ENCODE measurements at regions not wholly inside any gene's neighbourhood (a gene's known extent, or its start where the extent isn't known, plus 50 kb on each side); places are given as distances from the start of the nearest gene placed in this dataset.

DNA sequence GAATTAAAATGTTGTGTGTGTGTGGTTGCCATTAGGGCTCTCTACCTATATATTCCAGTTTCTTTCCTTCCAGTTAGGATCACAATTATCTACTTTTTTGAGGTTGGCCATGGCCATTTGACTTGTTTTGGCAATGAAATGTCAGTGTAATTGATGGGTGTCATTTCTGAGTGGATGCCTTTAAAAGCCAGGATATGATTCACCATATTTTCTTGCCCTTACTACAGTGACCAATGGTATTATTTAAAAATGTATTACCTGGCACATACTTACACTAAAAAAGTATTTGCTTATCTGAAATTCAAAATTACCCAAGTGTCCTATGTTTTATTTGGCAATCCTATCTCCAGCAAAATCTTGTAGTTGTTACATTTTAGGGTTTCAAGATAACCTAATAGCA lies 258.7 kb upstream of the ACTBL2 start:
- TF ChIP-seq POLR2A (IDR thresholded peaks at IDR 0.05) (no peak), POLR2AphosphoS5 (IDR thresholded peaks at IDR 0.05) (no peak)
- TF ChIP-seq, protein P1, sequence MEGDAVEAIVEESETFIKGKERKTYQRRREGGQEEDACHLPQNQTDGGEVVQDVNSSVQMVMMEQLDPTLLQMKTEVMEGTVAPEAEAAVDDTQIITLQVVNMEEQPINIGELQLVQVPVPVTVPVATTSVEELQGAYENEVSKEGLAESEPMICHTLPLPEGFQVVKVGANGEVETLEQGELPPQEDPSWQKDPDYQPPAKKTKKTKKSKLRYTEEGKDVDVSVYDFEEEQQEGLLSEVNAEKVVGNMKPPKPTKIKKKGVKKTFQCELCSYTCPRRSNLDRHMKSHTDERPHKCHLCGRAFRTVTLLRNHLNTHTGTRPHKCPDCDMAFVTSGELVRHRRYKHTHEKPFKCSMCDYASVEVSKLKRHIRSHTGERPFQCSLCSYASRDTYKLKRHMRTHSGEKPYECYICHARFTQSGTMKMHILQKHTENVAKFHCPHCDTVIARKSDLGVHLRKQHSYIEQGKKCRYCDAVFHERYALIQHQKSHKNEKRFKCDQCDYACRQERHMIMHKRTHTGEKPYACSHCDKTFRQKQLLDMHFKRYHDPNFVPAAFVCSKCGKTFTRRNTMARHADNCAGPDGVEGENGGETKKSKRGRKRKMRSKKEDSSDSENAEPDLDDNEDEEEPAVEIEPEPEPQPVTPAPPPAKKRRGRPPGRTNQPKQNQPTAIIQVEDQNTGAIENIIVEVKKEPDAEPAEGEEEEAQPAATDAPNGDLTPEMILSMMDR (IDR thresholded peaks at IDR 0.05 in 8 of 11, conservative IDR thresholded peaks at IDR 0.05 in 3 of 11): no peak

Measured in spleen (tissue), 7 donors.